ENCODE measurements at regions not wholly inside any gene's neighbourhood (a gene's known extent, or its start where the extent isn't known, plus 50 kb on each side); places are given as distances from the start of the nearest gene placed in this dataset.

- TF ChIP-seq HOXB13 (CRISPR knock-in tag; IDR thresholded peaks at IDR 0.05; ENCODE audit: low read depth) (no peak), USF2 (IDR thresholded peaks at IDR 0.05) (no peak)
Observed at GRCh38 chr5:88049156-88049555, 219.5 kb downstream of the TMEM161B start (continued).

GRCh38 chr5:88045931-88046461 lies 222.6 kb downstream of the TMEM161B start:
- CTCF ChIA-PET, result no interaction called here
- ATAC-seq (no peak), DNase-seq (ENCODE audit: low read depth in 1 of 2, low spot score in 1 of 2) (no peak), FAIRE-seq (no peak)
- Histone ChIP-seq H3K9me3 (no peaks in the 10 kb centered on the region), H3K4me2 (no peak overlapping the region), H3K4me3 (no peak overlapping the region), H3K4me1 (no peaks in the 10 kb centered on the region), H3K27ac (no peak overlapping the region)
- TF ChIP-seq HOXB13 (CRISPR knock-in tag; IDR thresholded peaks at IDR 0.05; ENCODE audit: low read depth), result no peak
- no peak for TF ChIP-seq HEYL (CRISPR knock-in tag; IDR thresholded peaks at IDR 0.05)
- POLR2A ChIA-PET, result no interaction called here
- WGBS (ENCODE audit: missing lambda C conversion rate), result 8% methylated on average over 4 of the region's 4 CpGs

- no peak for FAIRE-seq
Observed at GRCh38 chr5:88045165-88045564, 223.5 kb downstream of the TMEM161B start.

GRCh38 chr5:88034520-88034919 lies 234.1 kb downstream of the TMEM161B start:
- 0% methylated on average over 1 of the region's 1 CpG for WGBS (ENCODE audit: missing lambda C conversion rate)
- H3K4me1 ChIP-seq, result no peaks in the 10 kb centered on the region
- no peak for ATAC-seq
- no peak overlapping the region for H3K4me3 ChIP-seq
- ChIA-PET CTCF (no interaction called here), POLR2A (no interaction called here)
- TF ChIP-seq KDM1A (IDR thresholded peaks at IDR 0.05; ENCODE audit: low read depth) (no peak), CBX2 (IDR thresholded peaks at IDR 0.05; ENCODE audit: borderline replicate concordance, low read depth) (no peak), ZC3H11A (IDR thresholded peaks at IDR 0.05) (no peak), ZFP36 (IDR thresholded peaks at IDR 0.05; ENCODE audit: borderline replicate concordance, partially characterized antibody) (no peak), PHF8 (IDR thresholded peaks at IDR 0.05; ENCODE audit: borderline replicate concordance, low read depth) (no peak), EP300 (IDR thresholded peaks at IDR 0.05) (no peak), MAX (IDR thresholded peaks at IDR 0.05) (no peak), MAZ (IDR thresholded peaks at IDR 0.05; ENCODE audit: borderline replicate concordance, low read depth, low read length) (no peak), REST (IDR thresholded peaks at IDR 0.05) (no peak), ZNF302 (CRISPR knock-in tag; IDR thresholded peaks at IDR 0.05) (no peak), MYC (IDR thresholded peaks at IDR 0.05; ENCODE audit: borderline replicate concordance, low read length) (no peak), SREBF2 (IDR thresholded peaks at IDR 0.05) (no peak)
- no peak overlapping the region for H3K27ac ChIP-seq
- no peak for DNase-seq (ENCODE audit: low read depth in 1 of 2, low spot score in 1 of 2)
- no peak for FAIRE-seq
- H3K9me3 ChIP-seq, result no peaks in the 10 kb centered on the region
- H3K4me2 ChIP-seq, result no peak overlapping the region

More at GRCh38 chr5:88045165-88045564, 223.5 kb downstream of the TMEM161B start:
- Histone ChIP-seq H3K27ac (no peak overlapping the region), H3K4me1 (no peaks in the 10 kb centered on the region), H3K4me2 (no peak overlapping the region), H3K4me3 (no peak overlapping the region), H3K9me3 (no peaks in the 10 kb centered on the region)
- ChIA-PET POLR2A (no interaction called here), CTCF (no interaction called here)
- no peak for DNase-seq (ENCODE audit: low read depth in 1 of 2, low spot score in 1 of 2)
- no peak for ATAC-seq
- no peak for TF ChIP-seq NFE2L2 (conservative IDR thresholded peaks at IDR 0.05; ENCODE audit: low read length)
- no peak for TF ChIP-seq PBX3 (IDR thresholded peaks at IDR 0.05)
- no peak for TF ChIP-seq RCOR1 (IDR thresholded peaks at IDR 0.05; ENCODE audit: low read depth, low read length)
- TF ChIP-seq ESRRA (IDR thresholded peaks at IDR 0.05; ENCODE audit: borderline replicate concordance, low read length), result no peak
- TF ChIP-seq SMC3 (IDR thresholded peaks at IDR 0.05), result no peak
- TF ChIP-seq KDM1A (IDR thresholded peaks at IDR 0.05; ENCODE audit: low read depth), result no peak
- no peak for TF ChIP-seq ELK1 (IDR thresholded peaks at IDR 0.05; ENCODE audit: low read depth, low read length)
- no peak for TF ChIP-seq CHD4 (IDR thresholded peaks at IDR 0.05; ENCODE audit: borderline replicate concordance)
- TF ChIP-seq POLR2A (IDR thresholded peaks at IDR 0.05; ENCODE audit: low read length), result no peak
- 0% methylated on average over 1 of the region's 1 CpG for WGBS (ENCODE audit: missing lambda C conversion rate)
